Esophagus squamous epithelium (tissue), 4 donors: ENCODE measurements at regions not wholly inside any gene's neighbourhood (a gene's known extent, or its start where the extent isn't known, plus 50 kb on each side); places are given as distances from the start of the nearest gene placed in this dataset.

Experiments
- CTCF ChIP-seq, 6 experiments: fragments of 450-650 bp in 4 of 6; fragments of 200-600 bp in 2 of 6; sonication (generic) in 2 of 6; IDR thresholded peaks; one replicate each; pipeline ENCODE4 v1.5.1; 2016 to 2019; ENCODE audit warnings: antibody characterized with exemption in 6 of 6, mild to moderate bottlenecking in 4 of 6, moderate library complexity in 4 of 6
- POLR2A ChIP-seq, 4 donors: fragments of 450-650 bp; IDR thresholded peaks; one replicate each; pipeline ENCODE4 v1.6.1; 2017; ENCODE audit warnings: antibody characterized with exemption in 4 of 4, mild to moderate bottlenecking in 4 of 4, moderate library complexity in 3 of 4

GRCh38 chr12:97640826-97641225 is 178.2 kb downstream of the RMST start:
- TF ChIP-seq CTCF (IDR thresholded peaks at IDR 0.05) (no peak), POLR2A (IDR thresholded peaks at IDR 0.05) (no peak)
